HEK293 (cell line): ENCODE measurements at regions not wholly inside any gene's neighbourhood (a gene's known extent, or its start where the extent isn't known, plus 50 kb on each side); places are given as distances from the start of the nearest gene placed in this dataset.

Source experiments
- CTCF ChIA-PET: fragments of 350-600 bp; formaldehyde crosslinking; extraction: SDS; loops from one replicate; lab custom pipeline; 2021; ENCODE audit warnings: antibody characterized with exemption; lab: Yijun Ruan, JAX
- POLR2A ChIA-PET: fragments of 300-600 bp; formaldehyde crosslinking; extraction: SDS; loops from one replicate; lab custom pipeline; 2020; ENCODE audit warnings: antibody characterized with exemption, inconsistent platforms; lab: Yijun Ruan, JAX
- H3K27ac ChIP-seq: fragments of 200-500 bp; sonication (Bioruptor generic); 2 replicates; pipeline ENCODE4 v1.5.1; 2014; ENCODE audit warnings: low read depth, low read length, control low read depth, inconsistent platforms; ENCODE audit errors: extremely low read depth
- H3K36me3 ChIP-seq, 2 experiments: fragments of 200-500 bp in 1 of 2; sonication (Bioruptor generic) in 1 of 2; 1 replicate in 1 of 2; 2 replicates in 1 of 2; pipeline ENCODE4 v1.5.1; 2014 to 2017; ENCODE audit warnings: inconsistent platforms in 2 of 2, low read length in 2 of 2; ENCODE audit not compliant: control insufficient read depth in 2 of 2, insufficient read depth in 1 of 2
- H3K4me1 ChIP-seq: fragments of 200-500 bp; sonication (Bioruptor generic); 2 replicates; pipeline ENCODE4 v1.5.1; 2014; ENCODE audit warnings: mild to moderate bottlenecking, low read length, inconsistent platforms; ENCODE audit not compliant: control insufficient read depth, insufficient read depth
- H3K4me3 ChIP-seq: 2 replicates; pipeline ENCODE4 v1.5.1; 2011; ENCODE audit warnings: low read depth, mild to moderate bottlenecking, control low read depth, low read length, moderate library complexity
- H3K9me3 ChIP-seq: fragments of 200-500 bp; sonication (Bioruptor generic); 2 replicates; pipeline ENCODE4 v1.5.1; 2014; ENCODE audit warnings: low read depth, low read length, inconsistent platforms; ENCODE audit not compliant: control insufficient read depth, insufficient read depth
- GFI1B ChIP-seq: fragments of 450-650 bp; formaldehyde crosslinking; IDR thresholded peaks from 2 replicates; pipeline ENCODE4 v1.5.1; 2016; ENCODE audit warnings: missing biosample characterization, missing genetic modification characterization
- GLI2 ChIP-seq: fragments of 450-650 bp; formaldehyde crosslinking; IDR thresholded peaks from 2 replicates; pipeline ENCODE4; 2017; ENCODE audit warnings: missing biosample characterization, missing genetic modification characterization, low read depth, borderline replicate concordance
- KLF16 ChIP-seq: fragments of 450-650 bp; formaldehyde crosslinking; IDR thresholded peaks from 2 replicates; pipeline ENCODE4 v1.5.1; 2017; ENCODE audit warnings: missing biosample characterization, missing genetic modification characterization
- PRDM10 ChIP-seq: fragments of 450-650 bp; formaldehyde crosslinking; IDR thresholded peaks from 2 replicates; pipeline ENCODE4 v1.5.1; 2016; ENCODE audit warnings: missing biosample characterization, missing genetic modification characterization
- PRDM4 ChIP-seq: fragments of 450-650 bp; formaldehyde crosslinking; IDR thresholded peaks from 2 replicates; pipeline ENCODE4 v1.5.1; 2017; ENCODE audit warnings: missing biosample characterization, missing genetic modification characterization
- ZBTB17 ChIP-seq: fragments of 450-650 bp; formaldehyde crosslinking; IDR thresholded peaks from 2 replicates; pipeline ENCODE4 v1.5.1; 2016; ENCODE audit warnings: missing biosample characterization, missing genetic modification characterization
- ZNF157 ChIP-seq: fragments of 450-650 bp; formaldehyde crosslinking; IDR thresholded peaks from 2 replicates; pipeline ENCODE4 v1.5.1; 2016; ENCODE audit warnings: missing biosample characterization, missing genetic modification characterization
- ZNF184 ChIP-seq: fragments of 450-650 bp; IDR thresholded peaks from 2 replicates; pipeline ENCODE4 v1.5.1; 2018; ENCODE audit warnings: missing biosample characterization, mild to moderate bottlenecking, missing genetic modification characterization
- ZNF350 ChIP-seq: fragments of 450-650 bp; formaldehyde crosslinking; IDR thresholded peaks from 2 replicates; pipeline ENCODE4 v1.5.0; 2017; ENCODE audit warnings: missing biosample characterization, mild to moderate bottlenecking, missing genetic modification characterization
- ZNF530 ChIP-seq: fragments of 450-650 bp; formaldehyde crosslinking; IDR thresholded peaks from 2 replicates; pipeline ENCODE4 v1.5.1; 2016; ENCODE audit warnings: low read depth, missing biosample characterization, missing genetic modification characterization
- ZNF548 ChIP-seq: fragments of 450-650 bp; formaldehyde crosslinking; IDR thresholded peaks from 2 replicates; pipeline ENCODE4 v1.5.1; 2016; ENCODE audit warnings: missing biosample characterization, missing genetic modification characterization
- ZNF549 ChIP-seq: fragments of 450-650 bp; IDR thresholded peaks from 2 replicates; pipeline ENCODE4 v1.5.1; 2018; ENCODE audit warnings: missing biosample characterization, missing genetic modification characterization, mild to moderate bottlenecking, inconsistent platforms, moderate library complexity
- ZNF664 ChIP-seq: fragments of 450-650 bp; formaldehyde crosslinking; IDR thresholded peaks from 2 replicates; pipeline ENCODE4 v1.5.1; 2016; ENCODE audit warnings: missing biosample characterization, missing genetic modification characterization
- TF ChIP-seq, protein P1 (sequence below): fragments of 450-650 bp; formaldehyde crosslinking; IDR thresholded peaks from 2 replicates; pipeline ENCODE4 v1.5.1; 2017; ENCODE audit warnings: missing biosample characterization, missing genetic modification characterization
- TF ChIP-seq, protein P2 (sequence below): fragments of 450-650 bp; formaldehyde crosslinking; IDR thresholded peaks from 2 replicates; pipeline ENCODE4 v1.5.1; 2017; ENCODE audit warnings: missing biosample characterization, missing genetic modification characterization

DNA sequence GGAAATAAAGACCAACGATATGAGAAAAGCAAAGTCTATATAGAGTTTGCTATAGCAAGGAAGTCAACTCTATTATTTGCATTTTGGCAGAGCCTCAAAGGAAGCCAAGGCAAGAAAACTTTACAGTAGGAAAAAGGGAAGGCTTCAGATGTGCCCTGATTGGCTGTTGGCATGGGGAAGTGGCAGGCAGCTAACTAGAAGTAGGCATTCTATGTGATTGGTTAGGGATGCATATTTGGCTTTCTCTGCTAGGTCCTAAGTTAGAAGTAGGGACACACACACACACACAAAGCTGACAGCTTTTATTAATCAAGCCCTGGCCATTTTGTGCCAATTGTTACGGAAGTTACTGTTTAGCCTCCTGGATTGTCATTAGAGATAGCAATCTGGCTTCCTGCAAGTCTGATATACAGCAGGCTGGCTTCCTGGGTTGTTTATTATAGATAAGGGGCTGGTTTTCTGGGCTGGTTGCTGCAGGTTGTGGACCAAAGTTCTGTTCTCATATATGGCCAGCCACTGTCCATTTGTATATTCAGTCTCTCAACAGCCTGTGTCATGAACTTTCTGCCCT is 308.1 kb upstream of the GRAMD2B start (continued):
- TF ChIP-seq, protein P1, sequence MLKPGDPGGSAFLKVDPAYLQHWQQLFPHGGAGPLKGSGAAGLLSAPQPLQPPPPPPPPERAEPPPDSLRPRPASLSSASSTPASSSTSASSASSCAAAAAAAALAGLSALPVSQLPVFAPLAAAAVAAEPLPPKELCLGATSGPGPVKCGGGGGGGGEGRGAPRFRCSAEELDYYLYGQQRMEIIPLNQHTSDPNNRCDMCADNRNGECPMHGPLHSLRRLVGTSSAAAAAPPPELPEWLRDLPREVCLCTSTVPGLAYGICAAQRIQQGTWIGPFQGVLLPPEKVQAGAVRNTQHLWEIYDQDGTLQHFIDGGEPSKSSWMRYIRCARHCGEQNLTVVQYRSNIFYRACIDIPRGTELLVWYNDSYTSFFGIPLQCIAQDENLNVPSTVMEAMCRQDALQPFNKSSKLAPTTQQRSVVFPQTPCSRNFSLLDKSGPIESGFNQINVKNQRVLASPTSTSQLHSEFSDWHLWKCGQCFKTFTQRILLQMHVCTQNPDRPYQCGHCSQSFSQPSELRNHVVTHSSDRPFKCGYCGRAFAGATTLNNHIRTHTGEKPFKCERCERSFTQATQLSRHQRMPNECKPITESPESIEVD (tag by site-specific recombination) = no peak

DNA sequence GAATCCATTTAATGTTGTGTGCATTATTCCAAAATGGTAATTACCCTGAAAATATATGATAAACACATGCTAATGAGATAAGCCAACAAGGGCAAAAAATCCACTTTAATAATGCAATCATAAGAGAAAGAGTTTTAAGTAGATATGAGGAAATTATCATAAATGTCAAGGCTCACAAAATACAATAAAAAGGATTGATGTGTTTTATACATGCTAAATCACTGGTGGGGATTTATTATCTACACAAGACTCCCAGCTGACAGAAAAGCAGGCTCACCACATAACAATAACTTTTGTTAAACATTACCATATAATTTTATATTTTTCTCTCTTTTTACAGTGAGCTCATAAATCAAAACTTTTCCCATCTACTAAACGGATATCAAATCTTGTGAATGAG is 306.2 kb upstream of the GRAMD2B start:
- POLR2A ChIA-PET = no interaction called here
- CTCF ChIA-PET = no interaction called here
- TF ChIP-seq, protein P1 (tag by site-specific recombination) = 0 out of 2 replicates have a peak, but pooled peaks have one; percentile 20
- TF ChIP-seq, protein P2, sequence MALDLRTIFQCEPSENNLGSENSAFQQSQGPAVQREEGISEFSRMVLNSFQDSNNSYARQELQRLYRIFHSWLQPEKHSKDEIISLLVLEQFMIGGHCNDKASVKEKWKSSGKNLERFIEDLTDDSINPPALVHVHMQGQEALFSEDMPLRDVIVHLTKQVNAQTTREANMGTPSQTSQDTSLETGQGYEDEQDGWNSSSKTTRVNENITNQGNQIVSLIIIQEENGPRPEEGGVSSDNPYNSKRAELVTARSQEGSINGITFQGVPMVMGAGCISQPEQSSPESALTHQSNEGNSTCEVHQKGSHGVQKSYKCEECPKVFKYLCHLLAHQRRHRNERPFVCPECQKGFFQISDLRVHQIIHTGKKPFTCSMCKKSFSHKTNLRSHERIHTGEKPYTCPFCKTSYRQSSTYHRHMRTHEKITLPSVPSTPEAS = no peak

GRCh38 chr5:126119887-126120442 is 303.2 kb upstream of the GRAMD2B start:
- Histone ChIP-seq H3K9me3 (no peaks in the 10 kb centered on the region), H3K4me1 (peaks cover 5% of the 10 kb centered on the region), H3K4me3 (no peak overlapping the region), H3K27ac (no peak overlapping the region), H3K36me3 (no peaks in the 10 kb centered on the region)
- 0 out of 2 replicates have a peak, but pooled peaks have one; percentile 24 for TF ChIP-seq KLF16 (tag by site-specific recombination)
- no peak for TF ChIP-seq GLI2 (tag by site-specific recombination)
- TF ChIP-seq ZNF157 = 0 out of 2 replicates have a peak, but pooled peaks have one; percentile 9
- TF ChIP-seq ZNF664 = peak; percentile 82
- 0 out of 2 replicates have a peak, but pooled peaks have one; percentile 11 for TF ChIP-seq ZNF548 (tag by site-specific recombination)
- no peak for TF ChIP-seq GFI1B
- TF ChIP-seq ZBTB17 (tag by site-specific recombination) = peak; percentile 44; the same call in 1 of the 2 replicates
- no peak for TF ChIP-seq ZNF530
- ChIA-PET CTCF (no interaction called here), POLR2A (no interaction called here)

More for the DNA sequence above, 306.2 kb upstream of the GRAMD2B start:
- H3K27ac ChIP-seq = no peak overlapping the region
- H3K36me3 ChIP-seq = no peaks in the 10 kb centered on the region
- no peaks in the 10 kb centered on the region for H3K4me1 ChIP-seq
- H3K4me3 ChIP-seq = no peak overlapping the region
- H3K9me3 ChIP-seq = no peaks in the 10 kb centered on the region

GRCh38 chr5:126120939-126121338 is 302.3 kb upstream of the GRAMD2B start:
- POLR2A ChIA-PET = no interaction called here
- CTCF ChIA-PET = no interaction called here
- Histone ChIP-seq H3K36me3 (no peaks in the 10 kb centered on the region), H3K27ac (no peak overlapping the region), H3K9me3 (no peaks in the 10 kb centered on the region), H3K4me1 (peaks cover 10% of the 10 kb centered on the region), H3K4me3 (no peak overlapping the region)
- no peak for TF ChIP-seq PRDM10
- TF ChIP-seq, protein P1 (tag by site-specific recombination) = peak; percentile 79
- TF ChIP-seq ZNF184 (tag by site-specific recombination) = no peak
- no peak for TF ChIP-seq ZNF549 (tag by site-specific recombination)
- TF ChIP-seq ZNF350 = no peak
- TF ChIP-seq PRDM4 = peak; percentile 31; the same call in 1 of the 2 replicates
